ENCODE measurements at regions not wholly inside any gene's neighbourhood (a gene's known extent, or its start where the extent isn't known, plus 50 kb on each side); places are given as distances from the start of the nearest gene placed in this dataset.

GRCh38 chr6:19999319-20000191, 162.4 kb downstream of the ID4 start:
- TF ChIP-seq CTCF (IDR thresholded peaks at IDR 0.05) (no peak), POLR2A (IDR thresholded peaks at IDR 0.05) (no peak), POLR2AphosphoS5 (IDR thresholded peaks at IDR 0.05; ENCODE audit: insufficient read depth in 1 of 2, low read depth in 1 of 2) (no peak)
